PC-9 (cell line): ENCODE measurements at regions not wholly inside any gene's neighbourhood (a gene's known extent, or its start where the extent isn't known, plus 50 kb on each side); places are given as distances from the start of the nearest gene placed in this dataset.

Experiments
- BruUV-seq: library from RNA; stranded (reverse); fragments of 400-500 nt; replicated peaks from 2 replicates; lab custom pipeline; 2021; lab: Mats Ljungman, UMichigan
- CTCF ChIA-PET: fragments of 300-600 bp; sonication (Branson Sonifier 250); formaldehyde crosslinking; loops from one replicate; lab custom pipeline; 2022; ENCODE audit warnings: antibody characterized with exemption; lab: Charles Lee
- POLR2A ChIA-PET: fragments of 300-600 bp; sonication (Branson Sonifier 250); formaldehyde crosslinking; loops from one replicate; lab custom pipeline; 2022; ENCODE audit warnings: antibody characterized with exemption; ENCODE audit not compliant: unreplicated experiment; lab: Charles Lee
- DNase-seq, 2 experiments: peaks; one replicate each; pipeline versions ENCODE4 v3.0.0 to v3.0.0-alpha.2; 2015 to 2022; ENCODE audit warnings: mixed read lengths in 1 of 2
- H2AFZ ChIP-seq: fragments of 200-600 bp; sonication (generic); 2 replicates; pipeline ENCODE4 v1.8.1; 2017; ENCODE audit warnings: antibody characterized with exemption
- H3F3A ChIP-seq: fragments of 200-600 bp; sonication (generic); 2 replicates; pipeline ENCODE4 v1.8.1; 2017; ENCODE audit warnings: antibody characterized with exemption, mild to moderate bottlenecking, low read depth; ENCODE audit not compliant: insufficient read depth
- H3K27ac ChIP-seq: fragments of 200-600 bp; sonication (generic); 2 replicates; pipeline ENCODE4 v1.6.1; 2016; ENCODE audit warnings: mixed run types
- H3K27me3 ChIP-seq: fragments of 200-600 bp; sonication (generic); 2 replicates; pipeline ENCODE4 v1.6.1; 2016; ENCODE audit warnings: low read depth, mixed run types; ENCODE audit not compliant: insufficient read depth
- H3K36me3 ChIP-seq: fragments of 200-600 bp; sonication (generic); 2 replicates; pipeline ENCODE4 v1.6.1; 2016; ENCODE audit warnings: low read depth, mixed run types
- H3K4me1 ChIP-seq: fragments of 200-600 bp; sonication (generic); replicated peaks from 2 replicates; pipeline ENCODE4 v1.6.1; 2016; ENCODE audit warnings: mixed run types; ENCODE audit not compliant: insufficient read depth
- H3K4me2 ChIP-seq: fragments of 200-600 bp; sonication (generic); 2 replicates; pipeline ENCODE4 v1.6.1; 2017; ENCODE audit warnings: mixed run types
- H3K4me3 ChIP-seq: fragments of 200-600 bp; sonication (generic); 2 replicates; pipeline ENCODE4 v1.6.1; 2016; ENCODE audit warnings: mixed run types
- H3K79me2 ChIP-seq: fragments of 200-600 bp; sonication (generic); 2 replicates; pipeline ENCODE4 v1.6.1; 2017; ENCODE audit warnings: low read depth, mixed run types
- H3K9me2 ChIP-seq: fragments of 200-600 bp; sonication (generic); 2 replicates; pipeline ENCODE4 v1.8.1; 2017; ENCODE audit warnings: mild to moderate bottlenecking; ENCODE audit not compliant: insufficient read depth
- H3K9me3 ChIP-seq: fragments of 200-600 bp; sonication (generic); 2 replicates; pipeline ENCODE4 v1.8.1; 2016; ENCODE audit warnings: low read depth; ENCODE audit not compliant: insufficient read depth
- H4K20me1 ChIP-seq: fragments of 200-600 bp; sonication (generic); 2 replicates; pipeline ENCODE4 v1.8.1; 2017; ENCODE audit not compliant: insufficient read depth
- EZH2 ChIP-seq: fragments of 200-600 bp; sonication (generic); IDR thresholded peaks from 2 replicates; pipeline ENCODE4 v1.8.0; 2017; ENCODE audit warnings: antibody characterized with exemption, low read depth
- intact Hi-C: fragments of 100-400 bp; cut with micrococcal nuclease; formaldehyde crosslinking; loops from one replicate; pipeline ENCODE4 v1.10.0; 2022; ENCODE audit not compliant: unreplicated experiment
- TF ChIP-seq, protein P1 (sequence below): fragments of 200-600 bp; sonication (generic); conservative IDR thresholded peaks from 2 replicates; pipeline ENCODE4 v1.6.1; 2017; ENCODE audit warnings: mixed run types, antibody characterized with exemption, mild to moderate bottlenecking, moderate library complexity

DNA sequence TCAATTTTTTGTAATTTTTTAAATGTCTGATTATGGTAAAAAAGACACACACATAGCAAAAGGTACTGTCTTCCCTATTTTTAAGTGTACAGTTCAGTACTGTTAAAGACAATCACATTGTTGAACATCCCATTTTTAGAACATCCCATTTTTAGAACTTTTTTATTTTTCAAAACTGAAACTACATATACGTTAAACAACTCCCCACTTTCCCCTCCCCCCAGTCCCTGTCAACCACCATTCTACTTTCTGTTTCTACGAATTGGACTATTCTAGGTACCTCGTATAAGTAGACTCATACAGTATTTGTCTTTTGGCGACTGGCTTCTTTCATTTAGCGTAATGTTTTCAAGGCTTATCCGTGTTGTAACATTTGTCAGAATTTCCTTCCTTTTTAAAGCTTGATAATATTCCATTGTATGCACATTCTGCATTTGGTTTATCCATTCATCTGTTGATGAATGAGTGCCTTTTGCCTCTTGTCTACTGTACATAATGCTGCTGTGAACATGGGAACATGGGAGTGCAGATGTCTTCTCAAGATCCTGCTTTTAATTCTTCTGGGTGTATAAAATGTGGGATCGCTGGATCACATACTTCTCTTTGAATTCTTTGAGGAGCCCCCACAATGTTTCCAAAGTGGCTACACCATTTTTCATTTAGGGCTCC lies 154.0 kb downstream of the PIK3R1 start:
- no TSS peak for BruUV-seq

DNA sequence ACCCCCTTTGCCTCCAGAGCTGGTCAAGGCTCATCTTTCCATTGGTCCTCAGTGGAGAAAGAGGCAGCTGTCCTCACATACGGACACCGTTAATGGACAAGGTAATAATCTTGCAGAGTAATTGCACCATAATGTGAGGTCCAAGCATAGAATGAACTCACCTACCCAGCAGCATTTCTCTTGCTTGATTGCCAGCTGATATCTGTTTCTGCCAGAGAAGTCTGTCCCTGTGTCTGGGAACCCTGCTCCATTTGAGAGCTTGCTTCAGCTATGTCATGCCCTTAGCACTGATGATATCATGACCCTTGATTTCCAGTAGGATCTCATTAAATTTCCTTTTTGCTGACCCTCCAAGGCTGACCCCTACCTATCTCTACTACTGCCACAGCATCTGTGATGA lies 154.6 kb downstream of the PIK3R1 start:
- no peak overlapping the region for H2AFZ ChIP-seq
- H3K4me2 ChIP-seq, result no peak overlapping the region
- BruUV-seq, result no TSS peak
- H3K36me3 ChIP-seq, result no peaks in the 10 kb centered on the region
- no peak for TF ChIP-seq EZH2
- TF ChIP-seq, protein P1, sequence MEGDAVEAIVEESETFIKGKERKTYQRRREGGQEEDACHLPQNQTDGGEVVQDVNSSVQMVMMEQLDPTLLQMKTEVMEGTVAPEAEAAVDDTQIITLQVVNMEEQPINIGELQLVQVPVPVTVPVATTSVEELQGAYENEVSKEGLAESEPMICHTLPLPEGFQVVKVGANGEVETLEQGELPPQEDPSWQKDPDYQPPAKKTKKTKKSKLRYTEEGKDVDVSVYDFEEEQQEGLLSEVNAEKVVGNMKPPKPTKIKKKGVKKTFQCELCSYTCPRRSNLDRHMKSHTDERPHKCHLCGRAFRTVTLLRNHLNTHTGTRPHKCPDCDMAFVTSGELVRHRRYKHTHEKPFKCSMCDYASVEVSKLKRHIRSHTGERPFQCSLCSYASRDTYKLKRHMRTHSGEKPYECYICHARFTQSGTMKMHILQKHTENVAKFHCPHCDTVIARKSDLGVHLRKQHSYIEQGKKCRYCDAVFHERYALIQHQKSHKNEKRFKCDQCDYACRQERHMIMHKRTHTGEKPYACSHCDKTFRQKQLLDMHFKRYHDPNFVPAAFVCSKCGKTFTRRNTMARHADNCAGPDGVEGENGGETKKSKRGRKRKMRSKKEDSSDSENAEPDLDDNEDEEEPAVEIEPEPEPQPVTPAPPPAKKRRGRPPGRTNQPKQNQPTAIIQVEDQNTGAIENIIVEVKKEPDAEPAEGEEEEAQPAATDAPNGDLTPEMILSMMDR, result no peak
- CTCF ChIA-PET, result no interaction called here
- intact Hi-C loops, result no loop called here
- no peak for DNase-seq
- POLR2A ChIA-PET, result no interaction called here
- no peaks in the 10 kb centered on the region for H3K27me3 ChIP-seq
- H3K79me2 ChIP-seq, result no peaks in the 10 kb centered on the region
- no peaks in the 10 kb centered on the region for H3K9me3 ChIP-seq
- H4K20me1 ChIP-seq, result no peaks in the 10 kb centered on the region
- no peaks in the 10 kb centered on the region for H3K9me2 ChIP-seq
- H3F3A ChIP-seq, result no peaks in the 10 kb centered on the region
- H3K4me3 ChIP-seq, result no peak overlapping the region
- peaks cover 5% of the 10 kb centered on the region; the same call in 1 of the 2 replicates for H3K4me1 ChIP-seq
- no peak overlapping the region for H3K27ac ChIP-seq

More for the DNA sequence above, 154.0 kb downstream of the PIK3R1 start:
- no peak for DNase-seq
- Histone ChIP-seq H3K4me2 (no peak overlapping the region), H3K4me3 (no peak overlapping the region), H4K20me1 (no peaks in the 10 kb centered on the region), H3K27ac (no peak overlapping the region), H3K9me3 (no peaks in the 10 kb centered on the region), H2AFZ (no peak overlapping the region), H3K4me1 (peaks cover 5% of the 10 kb centered on the region; the same call in 1 of the 2 replicates), H3K36me3 (no peaks in the 10 kb centered on the region), H3K79me2 (no peaks in the 10 kb centered on the region), H3F3A (no peaks in the 10 kb centered on the region), H3K9me2 (no peaks in the 10 kb centered on the region), H3K27me3 (no peaks in the 10 kb centered on the region)
- POLR2A ChIA-PET, result no interaction called here
- TF ChIP-seq, protein P1, result no peak
- TF ChIP-seq EZH2, result no peak
- CTCF ChIA-PET, result no interaction called here
- intact Hi-C loops, result no loop called here

DNA sequence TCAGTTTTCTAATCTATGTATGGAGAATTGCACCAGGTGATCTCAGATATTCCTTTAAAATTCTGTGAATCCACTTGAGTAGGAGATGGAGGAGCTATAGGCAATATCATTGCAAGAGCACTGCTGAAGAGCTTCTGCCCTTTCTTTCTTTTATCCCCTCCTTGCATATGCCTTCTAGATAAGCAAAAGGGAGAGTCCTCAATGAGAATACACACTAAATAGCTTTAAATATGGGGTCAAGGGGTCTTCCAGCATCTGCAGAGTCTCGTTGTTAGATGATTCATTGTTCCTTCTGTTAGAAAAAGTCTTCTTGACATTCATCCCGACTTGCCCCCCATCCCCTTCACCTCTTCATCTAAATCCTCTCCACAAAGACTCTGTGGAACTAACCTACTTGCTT lies 156.1 kb downstream of the PIK3R1 start:
- H3K27ac ChIP-seq, result no peak overlapping the region
- ChIA-PET CTCF (no interaction called here), POLR2A (interaction anchor here (0.7 kb wide), 1 partner anchor 24 kb away, joined by 4 read pairs; no protein-coding TSS in a partner anchor)
- H4K20me1 ChIP-seq, result no peaks in the 10 kb centered on the region
- no peaks in the 10 kb centered on the region for H3K79me2 ChIP-seq
- H2AFZ ChIP-seq, result no peak overlapping the region
- H3K36me3 ChIP-seq, result no peaks in the 10 kb centered on the region
- no peaks in the 10 kb centered on the region for H3K27me3 ChIP-seq
- TF ChIP-seq, protein P1, result no peak
- no peak for TF ChIP-seq EZH2
- H3K4me2 ChIP-seq, result no peak overlapping the region
- intact Hi-C loops, result no loop called here
- H3K4me3 ChIP-seq, result no peak overlapping the region
- no TSS peak for BruUV-seq
- H3K9me2 ChIP-seq, result no peaks in the 10 kb centered on the region
- DNase-seq, result no peak
- H3K4me1 ChIP-seq, result peaks cover 5% of the 10 kb centered on the region; the same call in 1 of the 2 replicates
- no peaks in the 10 kb centered on the region for H3K9me3 ChIP-seq
- H3F3A ChIP-seq, result no peaks in the 10 kb centered on the region
